Endothelial cell of umbilical vein (primary cell): ENCODE measurements at regions not wholly inside any gene's neighbourhood (a gene's known extent, or its start where the extent isn't known, plus 50 kb on each side); places are given as distances from the start of the nearest gene placed in this dataset.

Experiments used
- BruUV-seq: library from RNA; stranded (reverse); fragments of 400-500 nt; replicated peaks from 2 replicates; lab custom pipeline; 2021; lab: Mats Ljungman, UMichigan
- CTCF ChIA-PET: fragments of 300-600, 350-600 bp; sonication (Branson Sonifier 250); formaldehyde crosslinking; loops from one replicate; lab custom pipeline; 2021; ENCODE audit warnings: antibody characterized with exemption, inconsistent platforms; lab: Charles Lee
- POLR2A ChIA-PET: fragments of 300-600, 350-600 bp; sonication (Branson Sonifier 250); formaldehyde crosslinking; loops from one replicate; lab custom pipeline; 2021; ENCODE audit warnings: antibody characterized with exemption, inconsistent platforms; lab: Charles Lee
- DNase-seq: peaks from one replicate; pipeline ENCODE4 v3.0.0-alpha.2; 2011; ENCODE audit warnings: low read depth, low spot score
- FAIRE-seq: peaks from 2 replicates; lab custom pipeline; 2011; peaks lifted over from hg19 to GRCh38; lab: Jason Lieb, UNC
- H2AFZ ChIP-seq: 2 replicates; pipeline ENCODE4 v1.6.0; 2012; ENCODE audit warnings: low read depth, low read length, control low read depth, inconsistent platforms
- H3K27ac ChIP-seq: 2 replicates; pipeline ENCODE4 v1.5.1; 2011; ENCODE audit warnings: low read depth, mild to moderate bottlenecking, control low read depth, low read length, moderate library complexity; ENCODE audit not compliant: insufficient read depth
- H3K27me3 ChIP-seq, 2 experiments: 2 replicates each; pipeline versions ENCODE4 v1.6.0 to v1.6.1; 2011; ENCODE audit warnings: low read length in 2 of 2, mixed read lengths in 1 of 2; ENCODE audit not compliant: control insufficient read depth in 2 of 2, insufficient read depth in 2 of 2
- H3K36me3 ChIP-seq, 2 experiments: 2 replicates in 1 of 2; 3 replicates in 1 of 2; pipeline ENCODE4 v1.5.1; 2011; ENCODE audit warnings: low read length in 2 of 2, mild to moderate bottlenecking in 1 of 2, moderate library complexity in 1 of 2; ENCODE audit not compliant: control insufficient read depth in 2 of 2, insufficient read depth in 2 of 2; ENCODE audit errors: extremely low read depth in 1 of 2
- H3K4me1 ChIP-seq: 3 replicates; pipeline ENCODE4 v1.5.1; 2011; ENCODE audit warnings: mild to moderate bottlenecking, low read length; ENCODE audit not compliant: control insufficient read depth, insufficient read depth; ENCODE audit errors: extremely low read depth
- H3K4me2 ChIP-seq: 2 replicates; pipeline ENCODE4 v1.6.1; 2011; ENCODE audit warnings: low read length, control low read depth, mixed read lengths; ENCODE audit not compliant: insufficient read depth
- H3K4me3 ChIP-seq, 3 experiments: fragments of 200-600 bp in 1 of 3; sonication (generic), shearing (Covaris generic) in 1 of 3; replicated peaks in 1 of 3; 2 replicates each; pipeline ENCODE4 v1.5.1; 2011 to 2016; ENCODE audit warnings: control low read depth in 3 of 3, low read length in 3 of 3, mild to moderate bottlenecking in 2 of 3, inconsistent platforms in 1 of 3, low read depth in 1 of 3, moderate library complexity in 1 of 3; ENCODE audit not compliant: insufficient read depth in 1 of 3
- H3K79me2 ChIP-seq: 2 replicates; pipeline ENCODE4 v1.6.0; 2012; ENCODE audit warnings: low read length, inconsistent platforms; ENCODE audit not compliant: control insufficient read depth, insufficient read depth
- H3K9ac ChIP-seq: replicated peaks from 2 replicates; pipeline ENCODE3; 2011; ENCODE audit warnings: low read length, control low read depth; ENCODE audit not compliant: insufficient read depth; ENCODE audit errors: extremely low read depth
- H3K9me1 ChIP-seq: replicated peaks from 3 replicates; pipeline ENCODE4 v1.6.0; 2011; ENCODE audit warnings: mild to moderate bottlenecking, low read length; ENCODE audit not compliant: control insufficient read depth, insufficient read depth; ENCODE audit errors: extremely low read depth
- H3K9me3 ChIP-seq: replicated peaks from 2 replicates; pipeline ENCODE4 v1.5.1; 2012; ENCODE audit warnings: low read length, inconsistent platforms; ENCODE audit not compliant: control insufficient read depth, insufficient read depth
- H4K20me1 ChIP-seq: replicated peaks from 2 replicates; pipeline ENCODE3; 2011; ENCODE audit warnings: mild to moderate bottlenecking, low read length; ENCODE audit not compliant: control insufficient read depth, insufficient read depth; ENCODE audit errors: extremely low read depth
- EZH2 ChIP-seq: IDR thresholded peaks from 2 replicates; pipeline ENCODE4 v1.6.1; 2012; ENCODE audit warnings: borderline replicate concordance, low read depth, mild to moderate bottlenecking, moderate library complexity, low read length, inconsistent platforms; ENCODE audit not compliant: severe bottlenecking
- FOS ChIP-seq: IDR thresholded peaks from 2 replicates; pipeline ENCODE4 v1.6.1; 2011; ENCODE audit warnings: mild to moderate bottlenecking, low read length, moderate library complexity, borderline replicate concordance; ENCODE audit not compliant: insufficient read depth
- GATA2 ChIP-seq: IDR thresholded peaks from 2 replicates; pipeline ENCODE4 v1.7.0; 2011; ENCODE audit warnings: low read depth, mild to moderate bottlenecking, moderate library complexity, mixed read lengths, low read length; ENCODE audit not compliant: insufficient read length, insufficient read depth
- JUN ChIP-seq: IDR thresholded peaks from 2 replicates; pipeline ENCODE4 v1.6.1; 2011; ENCODE audit warnings: borderline replicate concordance, low read depth; ENCODE audit not compliant: insufficient read length, insufficient read depth
- MAX ChIP-seq: IDR thresholded peaks from 2 replicates; pipeline ENCODE4 v1.6.1; 2011; ENCODE audit not compliant: insufficient read depth, insufficient read length
- MYC ChIP-seq: IDR thresholded peaks from one replicate; pipeline ENCODE4 v1.6.1; 2011; ENCODE audit warnings: mild to moderate bottlenecking, low read depth, low read length
- POLR2A ChIP-seq: IDR thresholded peaks from 2 replicates; pipeline ENCODE4 v1.6.1; 2012; ENCODE audit warnings: low read depth, mild to moderate bottlenecking, control low read depth, low read length
- POLR2AphosphoS5 ChIP-seq: IDR thresholded peaks from 2 replicates; pipeline ENCODE4 v1.6.1; 2012; ENCODE audit warnings: low read depth, mild to moderate bottlenecking, control low read depth, low read length, moderate library complexity; ENCODE audit not compliant: insufficient read depth
- dilution Hi-C: fragments of 300-500 bp; cut with MboI; formaldehyde crosslinking; loops from one replicate; pipeline ENCODE4 v1.15.0; 2019; ENCODE audit warnings: low sequenced_read_pairs; ENCODE audit not compliant: extremely low pct_ligation_motif_present
- intact Hi-C: fragments of 100-400 bp; cut with micrococcal nuclease; formaldehyde crosslinking; loops from one replicate; pipeline ENCODE4 v1.10.0; 2022
- TF ChIP-seq, protein P1 (sequence below), 2 donors: IDR thresholded peaks; 1 replicate in 1 of 2; 2 replicates in 1 of 2; pipeline ENCODE4 v1.5.1; 2011; ENCODE audit warnings: low read length in 2 of 2, mild to moderate bottlenecking in 2 of 2, moderate library complexity in 2 of 2, control low read depth in 1 of 2, inconsistent platforms in 1 of 2, low read depth in 1 of 2; ENCODE audit not compliant: insufficient read depth in 1 of 2; ENCODE audit errors: extremely low read depth in 1 of 2

- Histone ChIP-seq H3K4me3 (no peak overlapping the region), H3K79me2 (no peaks in the 10 kb centered on the region), H3K27me3 (no peaks in the 10 kb centered on the region), H3K9me1 (no peaks in the 10 kb centered on the region), H4K20me1 (no peaks in the 10 kb centered on the region), H2AFZ (no peak overlapping the region), H3K4me2 (no peak overlapping the region), H3K4me1 (no peaks in the 10 kb centered on the region), H3K9ac (no peak overlapping the region), H3K9me3 (no peaks in the 10 kb centered on the region), H3K36me3 (no peaks in the 10 kb centered on the region), H3K27ac (no peak overlapping the region)
- TF ChIP-seq JUN: no peak
- TF ChIP-seq, protein P1, sequence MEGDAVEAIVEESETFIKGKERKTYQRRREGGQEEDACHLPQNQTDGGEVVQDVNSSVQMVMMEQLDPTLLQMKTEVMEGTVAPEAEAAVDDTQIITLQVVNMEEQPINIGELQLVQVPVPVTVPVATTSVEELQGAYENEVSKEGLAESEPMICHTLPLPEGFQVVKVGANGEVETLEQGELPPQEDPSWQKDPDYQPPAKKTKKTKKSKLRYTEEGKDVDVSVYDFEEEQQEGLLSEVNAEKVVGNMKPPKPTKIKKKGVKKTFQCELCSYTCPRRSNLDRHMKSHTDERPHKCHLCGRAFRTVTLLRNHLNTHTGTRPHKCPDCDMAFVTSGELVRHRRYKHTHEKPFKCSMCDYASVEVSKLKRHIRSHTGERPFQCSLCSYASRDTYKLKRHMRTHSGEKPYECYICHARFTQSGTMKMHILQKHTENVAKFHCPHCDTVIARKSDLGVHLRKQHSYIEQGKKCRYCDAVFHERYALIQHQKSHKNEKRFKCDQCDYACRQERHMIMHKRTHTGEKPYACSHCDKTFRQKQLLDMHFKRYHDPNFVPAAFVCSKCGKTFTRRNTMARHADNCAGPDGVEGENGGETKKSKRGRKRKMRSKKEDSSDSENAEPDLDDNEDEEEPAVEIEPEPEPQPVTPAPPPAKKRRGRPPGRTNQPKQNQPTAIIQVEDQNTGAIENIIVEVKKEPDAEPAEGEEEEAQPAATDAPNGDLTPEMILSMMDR (IDR thresholded peaks at IDR 0.05; ENCODE audit: extremely low read depth in 1 of 2, insufficient read depth in 1 of 2, low read depth in 1 of 2, low read length in 2 of 2): no peak
- TF ChIP-seq MAX: no peak
- TF ChIP-seq POLR2A: no peak
- TF ChIP-seq GATA2: no peak
- TF ChIP-seq MYC: no peak
- no TSS peak for BruUV-seq
- ChIA-PET POLR2A (no interaction called here), CTCF (no interaction called here)
- dilution Hi-C loops: no loop called here
- intact Hi-C loops: no loop called here
- DNase-seq (no peak), FAIRE-seq (no peak)
These were observed 379.0 kb upstream of the PDZRN3 start for GRCh38 chr3:74003734-74004133.

DNA sequence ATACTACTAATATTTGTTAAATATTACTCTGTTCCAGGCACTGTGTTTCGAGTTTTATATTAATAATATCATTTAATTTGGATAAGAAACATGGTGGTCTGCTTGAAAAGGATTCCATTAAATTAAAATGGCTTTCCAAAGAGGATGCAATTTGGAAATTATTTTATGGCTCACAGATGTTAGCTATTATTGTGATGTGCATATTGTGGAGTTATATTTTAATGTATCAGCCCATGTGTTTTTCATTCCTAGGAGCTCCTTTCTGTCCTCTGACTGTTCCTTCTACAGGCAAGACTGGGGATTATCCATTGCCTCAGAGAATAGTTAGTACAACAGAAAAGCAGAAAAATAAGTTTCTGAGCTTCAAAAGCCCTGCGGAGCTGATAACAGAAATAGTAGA, 376.7 kb upstream of the PDZRN3 start:
- Histone ChIP-seq H3K9me3 (no peaks in the 10 kb centered on the region), H3K4me1 (no peaks in the 10 kb centered on the region), H3K9ac (no peak overlapping the region), H4K20me1 (no peaks in the 10 kb centered on the region), H3K79me2 (no peaks in the 10 kb centered on the region), H3K27ac (no peak overlapping the region), H3K36me3 (no peaks in the 10 kb centered on the region), H3K4me2 (no peak overlapping the region), H3K27me3 (no peaks in the 10 kb centered on the region), H3K9me1 (no peaks in the 10 kb centered on the region), H3K4me3 (no peak overlapping the region), H2AFZ (no peak overlapping the region)
- DNase-seq: no peak
- BruUV-seq: no TSS peak
- no peak for TF ChIP-seq POLR2A
- TF ChIP-seq MYC: no peak
- no peak for TF ChIP-seq JUN
- TF ChIP-seq EZH2: no peak
- TF ChIP-seq, protein P1 (IDR thresholded peaks at IDR 0.05; ENCODE audit: extremely low read depth in 1 of 2, insufficient read depth in 1 of 2, low read depth in 1 of 2, low read length in 2 of 2): no peak
- TF ChIP-seq GATA2: no peak
- TF ChIP-seq POLR2AphosphoS5: no peak
- no peak for TF ChIP-seq MAX
- no peak for TF ChIP-seq FOS
- POLR2A ChIA-PET: no interaction called here
- no peak for FAIRE-seq
- dilution Hi-C loops: no loop called here
- CTCF ChIA-PET: no interaction called here
- intact Hi-C loops: no loop called here
